GM23338 (cell line): ENCODE measurements at regions not wholly inside any gene's neighbourhood (a gene's known extent, or its start where the extent isn't known, plus 50 kb on each side); places are given as distances from the start of the nearest gene placed in this dataset.

Experiments used
- ATAC-seq: fragments of 200-7000 bp; cut with Tn5 transposase; 3 replicates; pipeline ENCODE4 v1.9.1; 2020
- DNase-seq: peaks from one replicate; pipeline ENCODE4 v3.0.0-alpha.2; 2015; ENCODE audit warnings: low spot score
- H2AFZ ChIP-seq: fragments of 200-600 bp; sonication (generic); 2 replicates; pipeline ENCODE4 v1.8.0; 2016; ENCODE audit warnings: antibody characterized with exemption, mild to moderate bottlenecking, moderate library complexity
- H3F3A ChIP-seq: fragments of 200-600 bp; sonication (generic); replicated peaks from 2 replicates; pipeline ENCODE4 v1.8.0; 2017; ENCODE audit warnings: antibody characterized with exemption, mixed run types, low read depth
- H3K27ac ChIP-seq: fragments of 200-600 bp; sonication (generic); 2 replicates; pipeline ENCODE4 v1.6.1; 2016; ENCODE audit warnings: low read depth
- H3K27me3 ChIP-seq: fragments of 200-600 bp; sonication (generic); 2 replicates; pipeline ENCODE4 v1.8.0; 2016; ENCODE audit warnings: mild to moderate bottlenecking, mixed run types, moderate library complexity; ENCODE audit not compliant: insufficient read depth
- H3K36me3 ChIP-seq: fragments of 200-600 bp; sonication (generic); 2 replicates; pipeline ENCODE4 v1.8.0; 2016; ENCODE audit warnings: mild to moderate bottlenecking; ENCODE audit not compliant: insufficient read depth
- H3K4me1 ChIP-seq: fragments of 200-600 bp; sonication (generic); 2 replicates; pipeline ENCODE4 v1.8.0; 2016; ENCODE audit warnings: mild to moderate bottlenecking, moderate library complexity; ENCODE audit not compliant: insufficient read depth
- H3K4me2 ChIP-seq: fragments of 200-600 bp; sonication (generic); 2 replicates; pipeline ENCODE4 v1.7.1; 2017; ENCODE audit warnings: mixed run types
- H3K4me3 ChIP-seq: fragments of 200-600 bp; sonication (generic); 2 replicates; pipeline ENCODE4 v1.6.1; 2016; ENCODE audit warnings: mixed run types
- H3K79me2 ChIP-seq: fragments of 200-600 bp; sonication (generic); replicated peaks from 2 replicates; pipeline ENCODE4 v1.8.0; 2017; ENCODE audit warnings: mild to moderate bottlenecking; ENCODE audit not compliant: insufficient read depth
- H3K9me2 ChIP-seq: fragments of 200-600 bp; sonication (generic); 2 replicates; pipeline ENCODE4 v1.8.0; 2017; ENCODE audit not compliant: insufficient read depth
- H4K20me1 ChIP-seq: fragments of 200-600 bp; sonication (generic); replicated peaks from 2 replicates; pipeline ENCODE4 v1.8.0; 2017; ENCODE audit warnings: mild to moderate bottlenecking; ENCODE audit not compliant: insufficient read depth
- H3K27ac Mint-ChIP-seq: 2 replicates; pipeline ENCODE4 v1.8.0; 2020; ENCODE audit warnings: inconsistent platforms, mild to moderate bottlenecking, moderate library complexity, mixed read lengths
- H3K27me3 Mint-ChIP-seq: 3 replicates; pipeline ENCODE4 v1.8.0; 2022; ENCODE audit warnings: low read depth, mild to moderate bottlenecking, moderate library complexity, mixed read lengths, inconsistent platforms; ENCODE audit not compliant: insufficient read depth, poor library complexity
- H3K36me3 Mint-ChIP-seq: 3 replicates; pipeline ENCODE4 v1.8.0; 2021; ENCODE audit warnings: low read depth, mild to moderate bottlenecking, inconsistent platforms, moderate library complexity, mixed read lengths
- H3K4me1 Mint-ChIP-seq: 3 replicates; pipeline ENCODE4 v1.8.0; 2020; ENCODE audit warnings: mild to moderate bottlenecking, inconsistent platforms, mixed read lengths
- H3K4me3 Mint-ChIP-seq: 3 replicates; pipeline ENCODE4 v1.8.0; 2021; ENCODE audit warnings: moderate library complexity, mild to moderate bottlenecking, inconsistent platforms, mixed read lengths
- H3K9me3 Mint-ChIP-seq: 3 replicates; pipeline ENCODE4 v1.8.0; 2020; ENCODE audit warnings: moderate library complexity, mild to moderate bottlenecking, inconsistent platforms, mixed read lengths
- CREB1 ChIP-seq: fragments of 250-450 bp; sonication (Bioruptor Pico); IDR thresholded peaks from 2 replicates; pipeline ENCODE4 v1.5.0; 2020; ENCODE audit warnings: low read depth, mild to moderate bottlenecking, moderate library complexity
- EZH2 ChIP-seq: fragments of 200-600 bp; sonication (generic); IDR thresholded peaks from one replicate; pipeline ENCODE4 v1.8.0; 2017; ENCODE audit warnings: antibody characterized with exemption, mild to moderate bottlenecking, low read depth; ENCODE audit not compliant: unreplicated experiment
- EZH2phosphoT487 ChIP-seq: fragments of 200-600 bp; sonication (generic); IDR thresholded peaks from one replicate; pipeline ENCODE4 v1.8.1; 2018; ENCODE audit warnings: antibody characterized with exemption; ENCODE audit not compliant: unreplicated experiment
- JUNB ChIP-seq: IDR thresholded peaks from one replicate; pipeline ENCODE4 v1.6.1; 2016; ENCODE audit warnings: antibody characterized with exemption; ENCODE audit not compliant: unreplicated experiment
- NANOG ChIP-seq: IDR thresholded peaks from 2 replicates; pipeline ENCODE4 v1.6.1; 2016; ENCODE audit warnings: antibody characterized with exemption, borderline replicate concordance
- POLR2AphosphoS5 ChIP-seq: IDR thresholded peaks from 2 replicates; pipeline ENCODE4 v1.6.1; 2016; ENCODE audit warnings: antibody characterized with exemption, low read depth
- STAT1 ChIP-seq: IDR thresholded peaks from one replicate; pipeline ENCODE4 v1.6.1; 2016; ENCODE audit warnings: antibody characterized with exemption; ENCODE audit not compliant: unreplicated experiment
- ZNF331 ChIP-seq: fragments of 250-450 bp; sonication (Bioruptor Pico); IDR thresholded peaks from 2 replicates; pipeline ENCODE4 v1.5.0; 2020; ENCODE audit warnings: low read depth, mild to moderate bottlenecking, moderate library complexity
- TF ChIP-seq, protein P1 (sequence below): IDR thresholded peaks from one replicate; pipeline ENCODE4 v1.6.1; 2018; ENCODE audit warnings: antibody characterized with exemption; ENCODE audit not compliant: unreplicated experiment
- TF ChIP-seq, protein P2 (sequence below): fragments of 250-450 bp; sonication (Bioruptor Pico); IDR thresholded peaks from 2 replicates; pipeline ENCODE4 v1.5.0; 2020; ENCODE audit warnings: mild to moderate bottlenecking, moderate library complexity
- TF ChIP-seq, protein P3 (sequence below), 2 experiments: fragments of 200-600 bp in 1 of 2; sonication (generic) in 1 of 2; conservative IDR thresholded peaks; 2 replicates each; pipeline versions ENCODE4 v1.5.1 to v1.6.1; 2016 to 2017; ENCODE audit warnings: antibody characterized with exemption in 2 of 2, low read depth in 2 of 2, mild to moderate bottlenecking in 2 of 2, moderate library complexity in 1 of 2

DNA sequence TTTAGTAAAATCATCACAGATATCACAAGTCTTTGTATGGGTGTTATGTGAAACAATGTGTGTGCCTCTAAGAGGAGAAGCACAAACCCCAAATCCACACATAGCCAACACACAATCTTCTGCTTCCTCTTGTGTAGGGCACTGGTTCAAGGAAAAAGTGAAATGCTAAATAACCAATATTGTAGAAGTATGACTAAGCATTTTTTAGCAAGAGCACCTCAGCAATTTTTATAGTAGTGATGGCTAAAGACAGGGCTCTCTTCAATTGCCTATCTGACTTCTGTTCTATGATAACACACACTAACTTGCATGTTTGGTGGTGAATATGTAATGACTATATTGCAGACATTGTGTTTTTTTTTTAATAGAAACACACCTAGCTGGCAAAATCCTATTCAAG lies 997.9 kb upstream of the ALCAM start (continued):
- TF ChIP-seq, protein P1, sequence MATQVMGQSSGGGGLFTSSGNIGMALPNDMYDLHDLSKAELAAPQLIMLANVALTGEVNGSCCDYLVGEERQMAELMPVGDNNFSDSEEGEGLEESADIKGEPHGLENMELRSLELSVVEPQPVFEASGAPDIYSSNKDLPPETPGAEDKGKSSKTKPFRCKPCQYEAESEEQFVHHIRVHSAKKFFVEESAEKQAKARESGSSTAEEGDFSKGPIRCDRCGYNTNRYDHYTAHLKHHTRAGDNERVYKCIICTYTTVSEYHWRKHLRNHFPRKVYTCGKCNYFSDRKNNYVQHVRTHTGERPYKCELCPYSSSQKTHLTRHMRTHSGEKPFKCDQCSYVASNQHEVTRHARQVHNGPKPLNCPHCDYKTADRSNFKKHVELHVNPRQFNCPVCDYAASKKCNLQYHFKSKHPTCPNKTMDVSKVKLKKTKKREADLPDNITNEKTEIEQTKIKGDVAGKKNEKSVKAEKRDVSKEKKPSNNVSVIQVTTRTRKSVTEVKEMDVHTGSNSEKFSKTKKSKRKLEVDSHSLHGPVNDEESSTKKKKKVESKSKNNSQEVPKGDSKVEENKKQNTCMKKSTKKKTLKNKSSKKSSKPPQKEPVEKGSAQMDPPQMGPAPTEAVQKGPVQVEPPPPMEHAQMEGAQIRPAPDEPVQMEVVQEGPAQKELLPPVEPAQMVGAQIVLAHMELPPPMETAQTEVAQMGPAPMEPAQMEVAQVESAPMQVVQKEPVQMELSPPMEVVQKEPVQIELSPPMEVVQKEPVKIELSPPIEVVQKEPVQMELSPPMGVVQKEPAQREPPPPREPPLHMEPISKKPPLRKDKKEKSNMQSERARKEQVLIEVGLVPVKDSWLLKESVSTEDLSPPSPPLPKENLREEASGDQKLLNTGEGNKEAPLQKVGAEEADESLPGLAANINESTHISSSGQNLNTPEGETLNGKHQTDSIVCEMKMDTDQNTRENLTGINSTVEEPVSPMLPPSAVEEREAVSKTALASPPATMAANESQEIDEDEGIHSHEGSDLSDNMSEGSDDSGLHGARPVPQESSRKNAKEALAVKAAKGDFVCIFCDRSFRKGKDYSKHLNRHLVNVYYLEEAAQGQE: no peak
- TF ChIP-seq JUNB (no peak), EZH2 (no peak), EZH2phosphoT487 (no peak)

DNA sequence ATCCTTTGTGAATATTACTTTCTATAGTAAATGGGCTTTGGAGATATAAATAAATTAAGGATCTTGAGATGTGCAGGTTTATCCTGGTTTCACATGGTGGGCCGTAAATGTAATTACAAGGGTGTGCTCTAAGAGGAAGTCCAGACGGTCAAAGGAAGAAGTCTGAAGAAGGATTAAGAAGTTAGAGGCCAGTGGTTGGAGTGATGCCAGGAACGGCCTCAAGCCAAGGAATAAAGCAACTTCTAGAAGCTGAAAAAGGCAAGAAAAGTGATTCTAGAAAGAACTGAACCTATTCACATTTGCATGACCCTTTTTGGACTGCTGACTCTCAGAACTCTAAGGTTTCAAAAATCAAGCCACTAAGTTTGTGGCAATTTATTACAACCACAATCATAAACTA lies 981.3 kb upstream of the ALCAM start:
- no peak overlapping the region for H2AFZ ChIP-seq
- H3K4me1 Mint-ChIP-seq: no peaks in the 10 kb centered on the region
- no peaks in the 10 kb centered on the region for H3K4me1 ChIP-seq
- H3K36me3 ChIP-seq: no peaks in the 10 kb centered on the region
- H3F3A ChIP-seq: no peaks in the 10 kb centered on the region
- no peaks in the 10 kb centered on the region for H3K9me2 ChIP-seq
- H3K9me3 Mint-ChIP-seq: peaks cover 2% of the 10 kb centered on the region; the same call in 2 of the 3 replicates
- no peak overlapping the region for H3K4me2 ChIP-seq
- no peaks in the 10 kb centered on the region for H3K27me3 Mint-ChIP-seq
- H3K36me3 Mint-ChIP-seq: 0 out of 3 replicates have a peak, but pooled peaks cover under 1% of the 10 kb centered on the region
- H3K4me3 Mint-ChIP-seq: no peak overlapping the region
- no peak overlapping the region for H3K4me3 ChIP-seq
- ATAC-seq (no peak), DNase-seq (no peak)
- H4K20me1 ChIP-seq: no peaks in the 10 kb centered on the region
- no peak overlapping the region for H3K27ac Mint-ChIP-seq
- H3K27me3 ChIP-seq: no peaks in the 10 kb centered on the region
- no peak overlapping the region for H3K27ac ChIP-seq
- no peaks in the 10 kb centered on the region for H3K79me2 ChIP-seq
- TF ChIP-seq CREB1 (CRISPR knock-in tag) (no peak), STAT1 (no peak), NANOG (no peak), ZNF331 (CRISPR knock-in tag) (no peak), POLR2AphosphoS5 (no peak), JUNB (no peak)
- TF ChIP-seq, protein P2, sequence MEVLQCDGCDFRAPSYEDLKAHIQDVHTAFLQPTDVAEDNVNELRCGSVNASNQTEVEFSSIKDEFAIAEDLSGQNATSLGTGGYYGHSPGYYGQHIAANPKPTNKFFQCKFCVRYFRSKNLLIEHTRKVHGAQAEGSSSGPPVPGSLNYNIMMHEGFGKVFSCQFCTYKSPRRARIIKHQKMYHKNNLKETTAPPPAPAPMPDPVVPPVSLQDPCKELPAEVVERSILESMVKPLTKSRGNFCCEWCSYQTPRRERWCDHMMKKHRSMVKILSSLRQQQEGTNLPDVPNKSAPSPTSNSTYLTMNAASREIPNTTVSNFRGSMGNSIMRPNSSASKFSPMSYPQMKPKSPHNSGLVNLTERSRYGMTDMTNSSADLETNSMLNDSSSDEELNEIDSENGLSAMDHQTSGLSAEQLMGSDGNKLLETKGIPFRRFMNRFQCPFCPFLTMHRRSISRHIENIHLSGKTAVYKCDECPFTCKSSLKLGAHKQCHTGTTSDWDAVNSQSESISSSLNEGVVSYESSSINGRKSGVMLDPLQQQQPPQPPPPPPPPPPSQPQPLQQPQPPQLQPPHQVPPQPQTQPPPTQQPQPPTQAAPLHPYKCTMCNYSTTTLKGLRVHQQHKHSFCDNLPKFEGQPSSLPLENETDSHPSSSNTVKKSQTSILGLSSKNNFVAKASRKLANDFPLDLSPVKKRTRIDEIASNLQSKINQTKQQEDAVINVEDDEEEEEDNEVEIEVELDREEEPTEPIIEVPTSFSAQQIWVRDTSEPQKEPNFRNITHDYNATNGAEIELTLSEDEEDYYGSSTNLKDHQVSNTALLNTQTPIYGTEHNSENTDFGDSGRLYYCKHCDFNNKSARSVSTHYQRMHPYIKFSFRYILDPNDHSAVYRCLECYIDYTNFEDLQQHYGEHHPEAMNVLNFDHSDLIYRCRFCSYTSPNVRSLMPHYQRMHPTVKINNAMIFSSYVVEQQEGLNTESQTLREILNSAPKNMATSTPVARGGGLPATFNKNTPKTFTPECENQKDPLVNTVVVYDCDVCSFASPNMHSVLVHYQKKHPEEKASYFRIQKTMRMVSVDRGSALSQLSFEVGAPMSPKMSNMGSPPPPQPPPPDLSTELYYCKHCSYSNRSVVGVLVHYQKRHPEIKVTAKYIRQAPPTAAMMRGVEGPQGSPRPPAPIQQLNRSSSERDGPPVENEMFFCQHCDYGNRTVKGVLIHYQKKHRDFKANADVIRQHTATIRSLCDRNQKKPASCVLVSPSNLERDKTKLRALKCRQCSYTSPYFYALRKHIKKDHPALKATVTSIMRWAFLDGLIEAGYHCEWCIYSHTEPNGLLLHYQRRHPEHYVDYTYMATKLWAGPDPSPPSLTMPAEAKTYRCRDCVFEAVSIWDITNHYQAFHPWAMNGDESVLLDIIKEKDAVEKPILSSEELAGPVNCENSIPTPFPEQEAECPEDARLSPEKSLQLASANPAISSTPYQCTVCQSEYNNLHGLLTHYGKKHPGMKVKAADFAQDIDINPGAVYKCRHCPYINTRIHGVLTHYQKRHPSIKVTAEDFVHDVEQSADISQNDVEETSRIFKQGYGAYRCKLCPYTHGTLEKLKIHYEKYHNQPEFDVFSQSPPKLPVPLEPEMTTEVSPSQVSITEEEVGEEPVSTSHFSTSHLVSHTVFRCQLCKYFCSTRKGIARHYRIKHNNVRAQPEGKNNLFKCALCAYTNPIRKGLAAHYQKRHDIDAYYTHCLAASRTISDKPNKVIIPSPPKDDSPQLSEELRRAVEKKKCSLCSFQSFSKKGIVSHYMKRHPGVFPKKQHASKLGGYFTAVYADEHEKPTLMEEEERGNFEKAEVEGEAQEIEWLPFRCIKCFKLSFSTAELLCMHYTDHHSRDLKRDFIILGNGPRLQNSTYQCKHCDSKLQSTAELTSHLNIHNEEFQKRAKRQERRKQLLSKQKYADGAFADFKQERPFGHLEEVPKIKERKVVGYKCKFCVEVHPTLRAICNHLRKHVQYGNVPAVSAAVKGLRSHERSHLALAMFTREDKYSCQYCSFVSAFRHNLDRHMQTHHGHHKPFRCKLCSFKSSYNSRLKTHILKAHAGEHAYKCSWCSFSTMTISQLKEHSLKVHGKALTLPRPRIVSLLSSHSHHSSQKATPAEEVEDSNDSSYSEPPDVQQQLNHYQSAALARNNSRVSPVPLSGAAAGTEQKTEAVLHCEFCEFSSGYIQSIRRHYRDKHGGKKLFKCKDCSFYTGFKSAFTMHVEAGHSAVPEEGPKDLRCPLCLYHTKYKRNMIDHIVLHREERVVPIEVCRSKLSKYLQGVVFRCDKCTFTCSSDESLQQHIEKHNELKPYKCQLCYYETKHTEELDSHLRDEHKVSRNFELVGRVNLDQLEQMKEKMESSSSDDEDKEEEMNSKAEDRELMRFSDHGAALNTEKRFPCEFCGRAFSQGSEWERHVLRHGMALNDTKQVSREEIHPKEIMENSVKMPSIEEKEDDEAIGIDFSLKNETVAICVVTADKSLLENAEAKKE (CRISPR knock-in tag): no peak
- TF ChIP-seq, protein P3, sequence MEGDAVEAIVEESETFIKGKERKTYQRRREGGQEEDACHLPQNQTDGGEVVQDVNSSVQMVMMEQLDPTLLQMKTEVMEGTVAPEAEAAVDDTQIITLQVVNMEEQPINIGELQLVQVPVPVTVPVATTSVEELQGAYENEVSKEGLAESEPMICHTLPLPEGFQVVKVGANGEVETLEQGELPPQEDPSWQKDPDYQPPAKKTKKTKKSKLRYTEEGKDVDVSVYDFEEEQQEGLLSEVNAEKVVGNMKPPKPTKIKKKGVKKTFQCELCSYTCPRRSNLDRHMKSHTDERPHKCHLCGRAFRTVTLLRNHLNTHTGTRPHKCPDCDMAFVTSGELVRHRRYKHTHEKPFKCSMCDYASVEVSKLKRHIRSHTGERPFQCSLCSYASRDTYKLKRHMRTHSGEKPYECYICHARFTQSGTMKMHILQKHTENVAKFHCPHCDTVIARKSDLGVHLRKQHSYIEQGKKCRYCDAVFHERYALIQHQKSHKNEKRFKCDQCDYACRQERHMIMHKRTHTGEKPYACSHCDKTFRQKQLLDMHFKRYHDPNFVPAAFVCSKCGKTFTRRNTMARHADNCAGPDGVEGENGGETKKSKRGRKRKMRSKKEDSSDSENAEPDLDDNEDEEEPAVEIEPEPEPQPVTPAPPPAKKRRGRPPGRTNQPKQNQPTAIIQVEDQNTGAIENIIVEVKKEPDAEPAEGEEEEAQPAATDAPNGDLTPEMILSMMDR (conservative IDR thresholded peaks at IDR 0.05; ENCODE audit: low read depth in 2 of 2): no peak
- TF ChIP-seq, protein P1: no peak
